Progenitor cell of endocrine pancreas (in vitro differentiated cells): ENCODE measurements at regions not wholly inside any gene's neighbourhood (a gene's known extent, or its start where the extent isn't known, plus 50 kb on each side); places are given as distances from the start of the nearest gene placed in this dataset.

Experiments
- DNase-seq: peaks from one replicate; pipeline ENCODE4 v3.0.0; 2021; ENCODE audit warnings: low spot score; ENCODE audit not compliant: unreplicated experiment
- H3K27ac Mint-ChIP-seq: 2 replicates; pipeline ENCODE4 v1.8.0; 2021; ENCODE audit warnings: mild to moderate bottlenecking, moderate library complexity, mixed read lengths
- H3K27me3 Mint-ChIP-seq: 2 replicates; pipeline ENCODE4 v1.8.0; 2021; ENCODE audit warnings: mixed read lengths
- H3K36me3 Mint-ChIP-seq: 2 replicates; pipeline ENCODE4 v1.8.0; 2022; ENCODE audit warnings: mixed read lengths; ENCODE audit not compliant: insufficient read depth
- H3K4me1 Mint-ChIP-seq: 2 replicates; pipeline ENCODE4 v1.8.0; 2021; ENCODE audit warnings: low read depth, mixed read lengths
- H3K4me3 Mint-ChIP-seq: 2 replicates; pipeline ENCODE4 v1.8.0; 2021; ENCODE audit warnings: low read depth, mild to moderate bottlenecking, moderate library complexity, mixed read lengths
- H3K9me3 Mint-ChIP-seq: 2 replicates; pipeline ENCODE4 v1.8.0; 2021; ENCODE audit warnings: low read depth, mixed read lengths
- TF ChIP-seq, protein P1 (sequence below): fragments of 200-600 bp; sonication (generic); IDR thresholded peaks from one replicate; pipeline ENCODE4 v1.5.0; 2021; ENCODE audit warnings: antibody characterized with exemption, mild to moderate bottlenecking; ENCODE audit not compliant: unreplicated experiment

GRCh38 chr5:104937598-104937997 is 1375.0 kb upstream of the NUDT12 start:
- Mint-ChIP-seq H3K27me3 (no peaks in the 10 kb centered on the region), H3K27ac (no peak overlapping the region), H3K4me1 (peaks cover 3% of the 10 kb centered on the region), H3K36me3 (no peaks in the 10 kb centered on the region), H3K9me3 (no peaks in the 10 kb centered on the region), H3K4me3 (no peak overlapping the region)
- no peak for DNase-seq
- TF ChIP-seq, protein P1, sequence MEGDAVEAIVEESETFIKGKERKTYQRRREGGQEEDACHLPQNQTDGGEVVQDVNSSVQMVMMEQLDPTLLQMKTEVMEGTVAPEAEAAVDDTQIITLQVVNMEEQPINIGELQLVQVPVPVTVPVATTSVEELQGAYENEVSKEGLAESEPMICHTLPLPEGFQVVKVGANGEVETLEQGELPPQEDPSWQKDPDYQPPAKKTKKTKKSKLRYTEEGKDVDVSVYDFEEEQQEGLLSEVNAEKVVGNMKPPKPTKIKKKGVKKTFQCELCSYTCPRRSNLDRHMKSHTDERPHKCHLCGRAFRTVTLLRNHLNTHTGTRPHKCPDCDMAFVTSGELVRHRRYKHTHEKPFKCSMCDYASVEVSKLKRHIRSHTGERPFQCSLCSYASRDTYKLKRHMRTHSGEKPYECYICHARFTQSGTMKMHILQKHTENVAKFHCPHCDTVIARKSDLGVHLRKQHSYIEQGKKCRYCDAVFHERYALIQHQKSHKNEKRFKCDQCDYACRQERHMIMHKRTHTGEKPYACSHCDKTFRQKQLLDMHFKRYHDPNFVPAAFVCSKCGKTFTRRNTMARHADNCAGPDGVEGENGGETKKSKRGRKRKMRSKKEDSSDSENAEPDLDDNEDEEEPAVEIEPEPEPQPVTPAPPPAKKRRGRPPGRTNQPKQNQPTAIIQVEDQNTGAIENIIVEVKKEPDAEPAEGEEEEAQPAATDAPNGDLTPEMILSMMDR: no peak

GRCh38 chr5:104932431-104932830 is 1369.8 kb upstream of the NUDT12 start:
- no peaks in the 10 kb centered on the region for H3K4me1 Mint-ChIP-seq
- no peaks in the 10 kb centered on the region for H3K36me3 Mint-ChIP-seq
- H3K9me3 Mint-ChIP-seq: peaks cover 6% of the 10 kb centered on the region
- no peak for DNase-seq
- no peak overlapping the region for H3K27ac Mint-ChIP-seq
- no peaks in the 10 kb centered on the region for H3K27me3 Mint-ChIP-seq
- no peak overlapping the region for H3K4me3 Mint-ChIP-seq
- TF ChIP-seq, protein P1: no peak

GRCh38 chr5:104928906-104929520 is 1366.4 kb upstream of the NUDT12 start:
- no peak overlapping the region for H3K4me3 Mint-ChIP-seq

GRCh38 chr5:104915226-104915625 is 1352.6 kb upstream of the NUDT12 start:
- no peaks in the 10 kb centered on the region for H3K27me3 Mint-ChIP-seq
- H3K4me3 Mint-ChIP-seq: no peak overlapping the region
- no peaks in the 10 kb centered on the region for H3K36me3 Mint-ChIP-seq
- TF ChIP-seq, protein P1: no peak
- H3K27ac Mint-ChIP-seq: no peak overlapping the region
- no peaks in the 10 kb centered on the region for H3K9me3 Mint-ChIP-seq
- H3K4me1 Mint-ChIP-seq: peaks cover 23% of the 10 kb centered on the region
- no peak for DNase-seq

More at GRCh38 chr5:104928906-104929520, 1366.4 kb upstream of the NUDT12 start:
- Mint-ChIP-seq H3K9me3 (peaks cover 10% of the 10 kb centered on the region), H3K27me3 (no peaks in the 10 kb centered on the region), H3K4me1 (no peaks in the 10 kb centered on the region), H3K36me3 (no peaks in the 10 kb centered on the region), H3K27ac (no peak overlapping the region)
- TF ChIP-seq, protein P1: no peak
- DNase-seq: no peak

DNA sequence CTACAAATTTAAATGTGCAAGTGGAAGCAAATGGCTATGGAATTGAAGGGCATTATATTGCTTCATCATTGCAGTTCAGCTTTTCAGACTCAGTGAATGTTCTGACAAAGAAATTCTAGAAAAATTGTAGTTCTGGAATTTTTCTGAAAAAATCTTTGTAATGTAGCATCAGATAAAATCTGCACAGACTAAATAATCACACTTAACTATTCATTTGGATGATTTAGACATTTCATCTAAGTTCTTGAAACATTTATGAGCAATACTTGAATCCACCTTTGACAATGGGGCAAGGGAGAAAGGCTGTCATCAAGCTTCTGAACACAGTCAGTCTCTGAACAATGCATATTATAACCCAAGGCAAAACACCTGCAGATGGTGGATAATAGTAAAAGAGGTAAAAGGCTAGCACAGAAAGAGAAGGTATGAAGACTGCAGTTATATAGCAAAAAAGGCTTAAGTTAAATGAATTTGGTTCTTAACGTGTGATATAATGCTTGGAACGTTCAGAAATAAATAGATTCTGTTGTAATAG is 1352.0 kb upstream of the NUDT12 start:
- Mint-ChIP-seq H3K4me3 (no peak overlapping the region), H3K27ac (no peak overlapping the region), H3K36me3 (no peaks in the 10 kb centered on the region), H3K9me3 (no peaks in the 10 kb centered on the region), H3K27me3 (no peaks in the 10 kb centered on the region), H3K4me1 (peaks cover 23% of the 10 kb centered on the region)
- TF ChIP-seq, protein P1: no peak
- no peak for DNase-seq
